DOHH2 (cell line): ENCODE measurements at regions not wholly inside any gene's neighbourhood (a gene's known extent, or its start where the extent isn't known, plus 50 kb on each side); places are given as distances from the start of the nearest gene placed in this dataset.

Experiments used
- H3F3A ChIP-seq: fragments of 200-600 bp; sonication (generic), shearing (Covaris generic); 2 replicates; pipeline ENCODE4 v1.6.0; 2016; ENCODE audit warnings: antibody characterized with exemption, mild to moderate bottlenecking; ENCODE audit not compliant: control insufficient read depth, insufficient read depth
- H3K27ac ChIP-seq: fragments of 200-600 bp; sonication (generic); 2 replicates; pipeline ENCODE4 v1.5.1; 2014; ENCODE audit warnings: low read depth, mild to moderate bottlenecking, low read length, moderate library complexity
- H3K27me3 ChIP-seq: fragments of 200-600 bp; sonication (generic); 2 replicates; pipeline ENCODE4 v1.6.1; 2014; ENCODE audit warnings: mild to moderate bottlenecking, low read length, mixed read lengths; ENCODE audit not compliant: control insufficient read depth
- H3K36me3 ChIP-seq: fragments of 200-600 bp; sonication (generic); 2 replicates; pipeline ENCODE4 v1.6.1; 2014; ENCODE audit warnings: mild to moderate bottlenecking, low read length, moderate library complexity, mixed read lengths; ENCODE audit not compliant: control insufficient read depth
- H3K4me1 ChIP-seq: fragments of 200-600 bp; sonication (generic); 2 replicates; pipeline ENCODE4 v1.6.1; 2014; ENCODE audit warnings: mild to moderate bottlenecking, low read length, mixed read lengths; ENCODE audit not compliant: control insufficient read depth
- H3K4me2 ChIP-seq: fragments of 200-600 bp; sonication (generic); 2 replicates; pipeline ENCODE4 v1.6.0; 2014; ENCODE audit warnings: mild to moderate bottlenecking, low read length, moderate library complexity
- H3K4me3 ChIP-seq: fragments of 200-600 bp; sonication (generic); 2 replicates; pipeline ENCODE4 v1.5.1; 2014; ENCODE audit warnings: mild to moderate bottlenecking, low read length, mixed read lengths
- H3K79me2 ChIP-seq: fragments of 200-600 bp; sonication (generic); 2 replicates; pipeline ENCODE4 v1.6.1; 2014; ENCODE audit warnings: mild to moderate bottlenecking, low read length, mixed read lengths; ENCODE audit not compliant: control insufficient read depth
- H3K9me2 ChIP-seq: fragments of 200-600 bp; sonication (generic); replicated peaks from 2 replicates; pipeline ENCODE4 v1.6.1; 2014; ENCODE audit warnings: mild to moderate bottlenecking, low read length, mixed read lengths; ENCODE audit not compliant: control insufficient read depth
- H3K9me3 ChIP-seq: fragments of 200-600 bp; sonication (generic); 2 replicates; pipeline ENCODE4 v1.6.1; 2014; ENCODE audit warnings: antibody characterized with exemption, low read length, mixed read lengths; ENCODE audit not compliant: control insufficient read depth, insufficient read depth
- H4K20me1 ChIP-seq: fragments of 200-600 bp; sonication (generic); 2 replicates; pipeline ENCODE4 v1.6.0; 2014; ENCODE audit warnings: low read depth, mild to moderate bottlenecking, antibody characterized with exemption, low read length, moderate library complexity; ENCODE audit not compliant: control insufficient read depth, insufficient read depth
- EZH2phosphoT487 ChIP-seq: fragments of 200-600 bp; sonication (generic); IDR thresholded peaks from 2 replicates; pipeline ENCODE4 v1.6.1; 2017; ENCODE audit warnings: borderline replicate concordance, mild to moderate bottlenecking, antibody characterized with exemption, low read length, moderate library complexity, mixed read lengths
- TF ChIP-seq, protein P1 (sequence below): fragments of 200-600 bp; sonication (generic); IDR thresholded peaks from one replicate; pipeline ENCODE4 v1.5.1; 2014; ENCODE audit warnings: antibody characterized with exemption, mild to moderate bottlenecking, low read depth, low read length; ENCODE audit not compliant: poor library complexity, severe bottlenecking

DNA sequence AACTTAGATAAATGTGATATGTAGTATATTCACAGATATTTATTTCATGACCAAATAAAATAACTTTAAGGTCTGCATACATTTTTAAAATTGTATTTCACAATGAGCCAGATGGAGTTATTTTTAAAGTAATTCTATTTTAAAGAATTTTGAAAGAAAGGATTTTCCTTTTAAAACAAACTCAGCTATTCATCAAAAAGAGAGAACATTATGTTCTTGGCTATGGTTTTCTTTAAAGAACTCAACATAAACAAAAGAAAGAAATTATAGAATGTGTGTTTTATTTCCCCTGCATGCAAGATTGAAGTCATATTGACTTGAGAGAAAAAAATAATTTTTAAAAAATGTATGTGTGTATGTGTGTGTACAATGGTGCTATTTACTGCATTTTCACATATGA lies 1023.6 kb upstream of the CITED2 start:
- no peak overlapping the region for H3K4me3 ChIP-seq
- TF ChIP-seq, protein P1, sequence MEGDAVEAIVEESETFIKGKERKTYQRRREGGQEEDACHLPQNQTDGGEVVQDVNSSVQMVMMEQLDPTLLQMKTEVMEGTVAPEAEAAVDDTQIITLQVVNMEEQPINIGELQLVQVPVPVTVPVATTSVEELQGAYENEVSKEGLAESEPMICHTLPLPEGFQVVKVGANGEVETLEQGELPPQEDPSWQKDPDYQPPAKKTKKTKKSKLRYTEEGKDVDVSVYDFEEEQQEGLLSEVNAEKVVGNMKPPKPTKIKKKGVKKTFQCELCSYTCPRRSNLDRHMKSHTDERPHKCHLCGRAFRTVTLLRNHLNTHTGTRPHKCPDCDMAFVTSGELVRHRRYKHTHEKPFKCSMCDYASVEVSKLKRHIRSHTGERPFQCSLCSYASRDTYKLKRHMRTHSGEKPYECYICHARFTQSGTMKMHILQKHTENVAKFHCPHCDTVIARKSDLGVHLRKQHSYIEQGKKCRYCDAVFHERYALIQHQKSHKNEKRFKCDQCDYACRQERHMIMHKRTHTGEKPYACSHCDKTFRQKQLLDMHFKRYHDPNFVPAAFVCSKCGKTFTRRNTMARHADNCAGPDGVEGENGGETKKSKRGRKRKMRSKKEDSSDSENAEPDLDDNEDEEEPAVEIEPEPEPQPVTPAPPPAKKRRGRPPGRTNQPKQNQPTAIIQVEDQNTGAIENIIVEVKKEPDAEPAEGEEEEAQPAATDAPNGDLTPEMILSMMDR: no peak
- no peak for TF ChIP-seq EZH2phosphoT487
- H3K4me2 ChIP-seq: no peak overlapping the region
- H3K4me1 ChIP-seq: no peaks in the 10 kb centered on the region
- no peaks in the 10 kb centered on the region for H3K9me3 ChIP-seq
- H3K27me3 ChIP-seq: no peaks in the 10 kb centered on the region
- H3F3A ChIP-seq: no peaks in the 10 kb centered on the region
- no peaks in the 10 kb centered on the region for H3K36me3 ChIP-seq
- no peak overlapping the region for H3K27ac ChIP-seq
- no peaks in the 10 kb centered on the region for H3K79me2 ChIP-seq
- no peaks in the 10 kb centered on the region for H4K20me1 ChIP-seq
- no peaks in the 10 kb centered on the region for H3K9me2 ChIP-seq

DNA sequence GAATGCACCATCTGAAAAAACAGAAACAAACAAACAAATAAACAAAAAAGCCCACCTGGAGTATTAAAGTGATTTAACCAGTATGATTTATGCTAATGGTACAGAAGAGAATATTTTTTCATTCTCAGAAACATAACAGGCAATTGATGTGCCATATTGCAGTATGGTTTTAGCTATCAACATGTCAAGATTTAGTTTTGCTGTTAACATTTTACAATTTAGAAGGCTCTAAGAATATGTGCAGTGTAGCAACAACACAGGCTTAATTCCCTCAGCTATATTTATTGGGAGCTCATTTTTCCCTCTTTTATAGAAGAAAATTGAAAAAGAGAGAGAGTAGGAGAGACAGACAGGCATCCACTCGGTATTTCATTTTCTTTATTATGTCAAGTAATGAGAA lies 1022.7 kb upstream of the CITED2 start:
- Histone ChIP-seq H3K36me3 (no peaks in the 10 kb centered on the region), H3K4me1 (no peaks in the 10 kb centered on the region), H3F3A (no peaks in the 10 kb centered on the region), H3K4me3 (no peak overlapping the region), H3K27me3 (no peaks in the 10 kb centered on the region), H3K79me2 (no peaks in the 10 kb centered on the region), H3K4me2 (no peak overlapping the region), H3K9me2 (no peaks in the 10 kb centered on the region), H4K20me1 (no peaks in the 10 kb centered on the region), H3K9me3 (no peaks in the 10 kb centered on the region), H3K27ac (no peak overlapping the region)
- no peak for TF ChIP-seq EZH2phosphoT487
- TF ChIP-seq, protein P1: no peak

DNA sequence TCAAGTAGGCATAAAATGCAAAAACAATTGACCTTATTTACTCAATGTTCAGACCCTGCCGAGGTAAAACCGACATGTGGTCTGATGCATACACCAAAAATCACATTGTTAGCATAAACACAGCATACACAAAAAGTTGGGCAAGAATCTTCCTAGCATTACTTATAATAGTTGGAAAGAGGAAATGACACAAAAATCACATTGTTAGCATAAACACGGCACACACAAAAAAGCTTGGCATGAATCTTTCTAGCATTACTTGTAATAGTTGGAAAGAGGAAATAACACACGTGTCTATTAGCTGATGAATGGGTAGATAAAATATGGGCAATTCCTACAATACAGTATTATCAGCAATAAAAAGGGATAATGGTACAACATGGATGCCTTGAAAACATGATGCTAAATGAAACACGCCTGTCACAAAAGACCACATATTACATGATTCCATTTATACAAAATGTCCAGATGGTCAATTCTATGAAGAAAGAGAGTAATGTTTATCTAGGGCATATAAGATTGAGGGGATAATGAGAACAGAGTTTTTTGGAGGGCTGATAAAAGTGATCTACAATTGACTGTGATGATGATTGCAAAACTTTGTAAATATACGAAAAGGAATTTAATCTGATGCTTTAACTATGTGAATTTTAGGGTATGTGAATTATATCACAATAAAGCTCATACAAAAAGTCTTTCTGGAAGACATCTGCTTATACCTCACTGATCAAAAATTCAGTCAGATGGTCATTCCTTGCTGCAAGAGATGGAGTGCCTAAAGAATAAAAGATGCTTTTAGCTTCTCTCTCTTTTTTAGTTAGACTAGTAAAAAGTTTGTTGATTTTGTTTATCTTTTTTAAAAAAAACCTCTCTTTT lies 1019.5 kb upstream of the CITED2 start:
- no peaks in the 10 kb centered on the region for H3K27me3 ChIP-seq
- no peaks in the 10 kb centered on the region for H4K20me1 ChIP-seq
- H3K9me3 ChIP-seq: no peaks in the 10 kb centered on the region
- TF ChIP-seq, protein P1: no peak
- TF ChIP-seq EZH2phosphoT487: no peak
- H3K79me2 ChIP-seq: no peaks in the 10 kb centered on the region
- no peaks in the 10 kb centered on the region for H3K9me2 ChIP-seq
- no peaks in the 10 kb centered on the region for H3K36me3 ChIP-seq
- H3K27ac ChIP-seq: no peak overlapping the region
- no peaks in the 10 kb centered on the region for H3F3A ChIP-seq
- H3K4me3 ChIP-seq: no peak overlapping the region
- H3K4me2 ChIP-seq: no peak overlapping the region
- H3K4me1 ChIP-seq: no peaks in the 10 kb centered on the region
